CD4-positive, alpha-beta T cell (primary cell): ENCODE measurements at regions not wholly inside any gene's neighbourhood (a gene's known extent, or its start where the extent isn't known, plus 50 kb on each side); places are given as distances from the start of the nearest gene placed in this dataset.

Experiments
- ATAC-seq: fragments of 200-7000 bp; cut with Tn5 transposase; one replicate; pipeline ENCODE4 v1.10.0; 2022; ENCODE audit warnings: mild to moderate bottlenecking; ENCODE audit not compliant: poor library complexity
- CTCF ChIA-PET: fragments of 350-600 bp; sonication (Branson Sonifier 250); formaldehyde crosslinking; loops from one replicate; lab custom pipeline; 2021; ENCODE audit warnings: antibody characterized with exemption, inconsistent platforms; lab: Charles Lee
- POLR2A ChIA-PET: fragments of 350-600 bp; sonication (Branson Sonifier 250); formaldehyde crosslinking; loops from one replicate; lab custom pipeline; 2021; ENCODE audit warnings: antibody characterized with exemption, inconsistent platforms; lab: Charles Lee
- DNase-seq, 14 experiments: peaks; one replicate each; pipeline ENCODE4 v3.0.0-alpha.2; 2013 to 2020; ENCODE audit warnings: mixed read lengths in 2 of 14
- H3K27ac ChIP-seq, 2 donors: one replicate each; pipeline versions ENCODE4 v1.5.1 to v1.7.0; 2013; ENCODE audit warnings: low read length in 2 of 2, low read depth in 1 of 2, mild to moderate bottlenecking in 1 of 2
- H3K27me3 ChIP-seq, 2 experiments: 1 replicate in 1 of 2; 2 replicates in 1 of 2; pipeline versions ENCODE4 v1.6.1 to v1.7.0; 2013; ENCODE audit warnings: low read length in 2 of 2, control low read depth in 1 of 2, mild to moderate bottlenecking in 1 of 2, moderate library complexity in 1 of 2; ENCODE audit not compliant: insufficient read depth in 2 of 2, control insufficient read depth in 1 of 2
- H3K36me3 ChIP-seq: one replicate; pipeline ENCODE4 v1.6.1; 2013; ENCODE audit warnings: low read length, control low read depth; ENCODE audit not compliant: insufficient read depth
- H3K4me1 ChIP-seq: one replicate; pipeline ENCODE4 v1.6.1; 2013; ENCODE audit warnings: low read length, control low read depth; ENCODE audit not compliant: insufficient read depth
- H3K4me3 ChIP-seq: one replicate; pipeline ENCODE4 v1.5.1; 2013; ENCODE audit warnings: mild to moderate bottlenecking, low read length, moderate library complexity
- H3K9me3 ChIP-seq, 2 experiments: 1 replicate in 1 of 2; 2 replicates in 1 of 2; pipeline versions ENCODE4 v1.6.1 to v1.7.0; 2013; ENCODE audit warnings: low read length in 2 of 2, mild to moderate bottlenecking in 2 of 2, control low read depth in 1 of 2, moderate library complexity in 1 of 2; ENCODE audit not compliant: control insufficient read depth in 1 of 2, insufficient read depth in 1 of 2
- H3K27ac Mint-ChIP-seq: one replicate; pipeline ENCODE4 v1.8.0; 2020; ENCODE audit warnings: mixed read lengths
- H3K27me3 Mint-ChIP-seq: one replicate; pipeline ENCODE4 v1.8.0; 2021; ENCODE audit warnings: mixed read lengths
- H3K36me3 Mint-ChIP-seq: one replicate; pipeline ENCODE4 v1.8.0; 2021; ENCODE audit warnings: low read depth, mixed read lengths
- H3K4me1 Mint-ChIP-seq: one replicate; pipeline ENCODE4 v1.8.0; 2021; ENCODE audit warnings: low read depth, mixed read lengths
- H3K4me3 Mint-ChIP-seq: one replicate; pipeline ENCODE4 v1.8.0; 2020; ENCODE audit warnings: mild to moderate bottlenecking, mixed read lengths
- H3K9me3 Mint-ChIP-seq: one replicate; pipeline ENCODE4 v1.8.0; 2020; ENCODE audit warnings: mixed read lengths
- CTCF ChIP-seq: fragments of 200-600 bp; IDR thresholded peaks from one replicate; pipeline ENCODE4 v1.8.0; 2022; ENCODE audit warnings: antibody characterized with exemption, mild to moderate bottlenecking
- intact Hi-C, 2 experiments: fragments of 100-400 bp; cut with DNase I in 1 of 2; cut with micrococcal nuclease in 1 of 2; formaldehyde crosslinking; loops; one replicate each; pipeline versions ENCODE4 v1.15.1 to v1.9.0; 2023 to 2025; cut with DNase I, micrococcal nuclease

- H3K9me3 Mint-ChIP-seq = no peaks in the 10 kb centered on the region
- no peak overlapping the region for H3K4me3 ChIP-seq
- H3K4me1 ChIP-seq = no peaks in the 10 kb centered on the region
- H3K4me3 Mint-ChIP-seq = no peak overlapping the region
- ChIA-PET CTCF (no interaction called here), POLR2A (no interaction called here)
- TF ChIP-seq CTCF = no peak
- H3K27ac Mint-ChIP-seq = no peak overlapping the region
- no peaks in the 10 kb centered on the region for H3K4me1 Mint-ChIP-seq
- intact Hi-C loops = no loop called here
- H3K27me3 ChIP-seq = no peaks in the 10 kb centered on the region
- DNase-seq (peak in 2 of 14 experiments; percentile 18 to 32), ATAC-seq (no peak)
- H3K27ac ChIP-seq = no peak overlapping the region
- H3K9me3 ChIP-seq = no peaks in the 10 kb centered on the region
- H3K36me3 ChIP-seq = no peaks in the 10 kb centered on the region
- no peaks in the 10 kb centered on the region for H3K36me3 Mint-ChIP-seq
- peaks cover 7% of the 10 kb centered on the region for H3K27me3 Mint-ChIP-seq
Measured at GRCh38 chr4:26050212-26050643, 136.2 kb downstream of the SMIM20 start.

GRCh38 chr4:26050671-26051070 lies 136.7 kb downstream of the SMIM20 start:
- no peak overlapping the region for H3K27ac Mint-ChIP-seq
- H3K4me1 Mint-ChIP-seq = no peaks in the 10 kb centered on the region
- ATAC-seq (no peak), DNase-seq (no peak)
- no peaks in the 10 kb centered on the region for H3K27me3 ChIP-seq
- TF ChIP-seq CTCF = no peak
- no peak overlapping the region for H3K4me3 ChIP-seq
- no peak overlapping the region for H3K4me3 Mint-ChIP-seq
- ChIA-PET POLR2A (no interaction called here), CTCF (no interaction called here)
- H3K27ac ChIP-seq = no peak overlapping the region
- H3K4me1 ChIP-seq = no peaks in the 10 kb centered on the region
- H3K36me3 Mint-ChIP-seq = no peaks in the 10 kb centered on the region
- peaks cover 7% of the 10 kb centered on the region for H3K27me3 Mint-ChIP-seq
- no peaks in the 10 kb centered on the region for H3K9me3 ChIP-seq
- intact Hi-C loops = no loop called here
- no peaks in the 10 kb centered on the region for H3K9me3 Mint-ChIP-seq
- H3K36me3 ChIP-seq = no peaks in the 10 kb centered on the region

DNA sequence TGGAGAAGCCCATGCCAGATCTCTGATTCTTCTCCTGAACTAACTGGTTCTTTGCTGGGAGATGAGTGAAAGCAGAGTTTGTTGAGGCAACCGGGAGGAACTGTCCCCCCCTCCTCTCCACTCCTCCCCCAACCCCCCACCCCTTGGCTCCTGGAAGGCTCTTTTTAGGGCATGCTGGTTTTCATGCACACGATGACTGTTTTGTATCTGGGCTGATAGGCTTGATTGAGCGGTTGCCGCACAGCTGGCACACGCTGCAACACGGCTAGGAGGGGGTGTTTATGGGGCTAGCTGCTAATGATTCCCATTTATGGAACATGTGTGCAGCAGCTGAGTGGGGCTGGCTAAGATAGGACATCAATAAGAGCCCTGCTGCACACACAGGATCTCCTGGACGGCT lies 137.2 kb downstream of the SMIM20 start:
- CTCF ChIA-PET = no interaction called here
- Mint-ChIP-seq H3K27me3 (peaks cover 8% of the 10 kb centered on the region), H3K9me3 (no peaks in the 10 kb centered on the region), H3K36me3 (no peaks in the 10 kb centered on the region), H3K27ac (no peak overlapping the region), H3K4me1 (no peaks in the 10 kb centered on the region), H3K4me3 (no peak overlapping the region)
- Histone ChIP-seq H3K4me1 (no peaks in the 10 kb centered on the region), H3K4me3 (no peak overlapping the region), H3K27me3 (no peaks in the 10 kb centered on the region), H3K36me3 (no peaks in the 10 kb centered on the region), H3K9me3 (no peaks in the 10 kb centered on the region), H3K27ac (no peak overlapping the region)
- ATAC-seq (no peak), DNase-seq (no peak)
- intact Hi-C loops = no loop called here
- POLR2A ChIA-PET = no interaction called here
- no peak for TF ChIP-seq CTCF
